ENCODE measurements at regions not wholly inside any gene's neighbourhood (a gene's known extent, or its start where the extent isn't known, plus 50 kb on each side); places are given as distances from the start of the nearest gene placed in this dataset.
"Not testable (repeated sequence)": the region's sequence is repeated elsewhere in the genome, so short reads cannot be mapped to it uniquely, and the experiment has no call there.

DNA sequence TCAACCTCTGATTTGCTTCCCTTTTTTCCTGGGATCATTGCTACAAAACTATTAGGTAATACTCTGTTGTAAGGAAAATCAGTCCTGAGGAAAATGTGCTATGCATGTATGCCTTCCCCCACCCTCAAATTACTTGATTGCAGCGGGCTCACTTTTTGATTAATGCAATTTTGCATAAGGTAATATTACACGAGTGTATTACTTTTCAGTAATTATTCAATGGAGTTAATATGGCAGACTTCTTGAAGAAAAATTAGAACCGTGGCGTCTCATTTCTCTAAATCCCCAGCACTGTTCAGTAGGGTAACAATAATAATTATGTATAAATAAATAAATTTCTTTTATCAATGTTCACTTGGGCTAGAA, 527.6 kb upstream of the FANCL start:
- H3K4me3 Mint-ChIP-seq: no peak overlapping the region

DNA sequence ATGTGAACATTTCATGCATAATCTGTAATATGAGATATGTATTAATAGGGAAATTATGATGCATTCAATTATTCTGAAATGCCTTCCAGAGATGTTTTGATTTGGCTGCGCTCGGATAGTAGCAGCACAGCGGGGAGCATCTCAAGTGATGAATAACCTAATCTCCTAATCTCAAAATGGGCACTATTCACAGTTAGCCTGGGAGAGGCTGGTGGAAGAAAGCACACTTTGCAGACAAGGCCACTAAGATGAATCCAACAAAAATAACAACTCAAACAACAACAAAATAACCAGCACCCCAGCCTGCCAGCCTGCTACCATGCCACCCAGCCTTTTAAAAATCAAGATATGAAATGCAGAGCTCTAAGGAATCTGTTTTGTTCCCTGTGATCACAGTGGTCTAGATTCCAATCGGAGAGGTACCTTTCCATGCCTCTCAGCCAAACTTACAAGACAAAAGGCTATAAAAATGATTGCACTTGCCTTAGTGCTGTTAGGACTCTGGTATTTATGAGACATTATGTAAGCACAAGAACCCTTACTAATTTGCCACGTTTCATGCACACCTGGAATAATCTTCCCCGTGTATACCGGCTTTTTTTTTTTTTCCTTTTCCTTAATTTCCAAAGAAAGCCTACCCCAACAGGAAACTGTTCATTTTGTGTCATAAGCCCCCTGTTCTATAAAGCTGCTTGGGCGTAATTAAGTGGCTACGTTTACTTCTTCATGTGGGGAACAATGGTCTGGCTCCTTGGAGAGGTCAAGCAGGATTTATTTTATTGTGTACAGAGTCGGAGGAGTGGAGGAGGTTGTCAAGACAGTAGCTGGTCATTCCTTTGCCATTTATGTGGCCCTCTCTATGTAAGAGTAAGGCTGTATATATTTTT, 526.9 kb upstream of the FANCL start:
- Mint-ChIP-seq H3K9me3 (no peaks in the 10 kb centered on the region), H3K27me3 (no peaks in the 10 kb centered on the region), H3K4me1 (peaks cover 6% of the 10 kb centered on the region), H3K36me3 (ENCODE audit: low read depth) (no peaks in the 10 kb centered on the region), H3K4me3 (no peak overlapping the region), H3K27ac (no peak overlapping the region)
- ATAC-seq (no peak), DNase-seq (no peak)

More for the DNA sequence above, 527.6 kb upstream of the FANCL start:
- Mint-ChIP-seq H3K27me3 (no peaks in the 10 kb centered on the region), H3K27ac (no peak overlapping the region), H3K36me3 (ENCODE audit: low read depth) (no peaks in the 10 kb centered on the region), H3K4me1 (peaks cover 6% of the 10 kb centered on the region), H3K9me3 (no peaks in the 10 kb centered on the region)
- no peak for ATAC-seq
- no peak for DNase-seq

DNA sequence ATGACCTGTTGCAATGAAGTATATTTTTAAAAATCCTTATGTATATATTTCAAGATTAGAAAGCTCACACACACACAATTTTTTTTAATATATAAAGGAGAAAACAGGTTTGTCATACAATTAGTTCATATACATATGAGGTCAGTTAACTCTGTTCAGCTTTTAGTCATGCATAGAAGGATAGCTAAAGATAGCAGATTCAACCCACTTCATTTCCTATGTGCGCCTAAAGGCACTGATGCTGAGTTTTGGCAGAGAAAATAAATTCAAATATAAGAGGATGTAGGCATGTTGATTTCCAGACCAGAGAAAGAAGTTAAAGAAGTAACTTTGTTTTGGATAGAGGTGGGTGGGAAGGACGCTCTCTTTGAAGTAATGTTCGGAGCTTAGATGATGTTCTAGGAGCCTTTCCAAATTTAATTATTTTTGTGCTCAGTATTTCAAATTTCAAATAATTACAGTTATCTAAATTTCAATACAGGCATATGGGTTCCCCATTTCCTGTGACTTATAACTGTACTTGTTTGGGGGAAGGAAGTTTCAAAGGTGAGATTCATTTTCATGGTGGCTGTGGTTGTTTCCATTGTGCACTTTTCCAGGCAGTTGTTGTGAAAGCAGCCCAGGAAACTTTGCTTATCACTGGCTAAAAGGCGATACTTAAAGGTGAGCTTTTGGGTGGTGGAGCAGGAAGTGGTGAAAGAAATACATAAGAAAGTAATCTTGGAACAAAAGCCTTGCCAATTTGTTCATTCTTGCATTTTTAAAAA, 523.4 kb upstream of the FANCL start:
- DNase-seq (no peak), ATAC-seq (no peak)
- H3K27ac Mint-ChIP-seq: no peak overlapping the region
- H3K36me3 Mint-ChIP-seq (ENCODE audit: low read depth): no peaks in the 10 kb centered on the region
- H3K4me1 Mint-ChIP-seq: peaks cover 6% of the 10 kb centered on the region
- H3K9me3 Mint-ChIP-seq: no peaks in the 10 kb centered on the region
- H3K4me3 Mint-ChIP-seq: no peak overlapping the region
- no peaks in the 10 kb centered on the region for H3K27me3 Mint-ChIP-seq

DNA sequence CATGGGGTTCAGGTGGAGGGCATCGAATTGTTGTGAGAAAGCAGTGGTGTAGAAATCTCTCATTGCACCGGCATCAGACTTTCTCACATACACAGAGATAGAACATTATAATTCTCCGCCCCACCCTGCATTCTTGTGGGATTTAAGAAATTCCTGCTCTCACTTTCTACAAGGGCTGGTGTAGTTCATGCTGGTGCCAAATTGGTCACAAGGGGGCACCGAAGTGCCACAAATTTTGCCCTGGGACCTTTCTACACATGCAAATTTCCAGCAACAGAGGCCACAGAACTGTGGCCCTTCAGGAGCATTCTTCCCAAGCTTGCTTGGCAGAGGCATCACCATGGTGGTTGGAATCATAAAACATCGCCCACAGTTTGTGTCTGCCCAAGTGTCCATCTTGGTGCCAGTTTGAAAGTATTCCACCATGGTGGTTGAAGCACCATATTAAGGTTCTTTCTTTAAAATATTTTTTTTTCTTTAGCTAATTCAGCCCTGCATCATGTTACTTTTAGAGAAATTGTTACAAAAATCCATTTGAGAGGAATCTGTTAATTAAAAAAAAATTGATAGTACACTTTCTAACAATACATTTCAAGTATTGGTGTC, 521.2 kb upstream of the FANCL start:
- no peaks in the 10 kb centered on the region for H3K36me3 Mint-ChIP-seq (ENCODE audit: low read depth)
- no peaks in the 10 kb centered on the region for H3K9me3 Mint-ChIP-seq
- H3K4me1 Mint-ChIP-seq: peaks cover 6% of the 10 kb centered on the region
- no peak overlapping the region for H3K4me3 Mint-ChIP-seq
- H3K27ac Mint-ChIP-seq: no peak overlapping the region
- peaks cover under 1% of the 10 kb centered on the region for H3K27me3 Mint-ChIP-seq
- no peak for ATAC-seq
- peak; percentile 21 for DNase-seq

DNA sequence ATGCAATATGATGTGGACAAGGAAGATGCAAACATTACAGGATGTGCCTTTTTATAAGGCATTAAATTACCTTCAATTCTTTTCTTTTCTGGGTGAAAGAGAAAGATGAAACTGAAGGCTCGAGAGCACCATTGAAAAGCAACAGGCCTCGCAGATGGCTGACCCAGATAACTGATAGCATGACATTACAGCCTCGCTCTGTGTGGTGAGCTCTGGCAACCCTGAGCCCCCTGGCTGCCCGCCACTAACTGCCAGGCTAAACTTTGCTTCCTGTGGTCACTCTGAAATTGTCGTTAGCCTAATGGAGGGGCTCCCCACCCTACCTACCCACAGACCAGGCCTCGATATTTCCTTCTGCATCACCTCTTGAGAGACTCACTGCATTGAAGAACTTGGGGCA, 516.8 kb upstream of the FANCL start:
- Mint-ChIP-seq H3K4me1 (no peaks in the 10 kb centered on the region), H3K36me3 (ENCODE audit: low read depth) (no peaks in the 10 kb centered on the region), H3K27me3 (peaks cover 2% of the 10 kb centered on the region), H3K27ac (no peak overlapping the region), H3K4me3 (no peak overlapping the region), H3K9me3 (no peaks in the 10 kb centered on the region)
- ATAC-seq: peak; percentile 43
- DNase-seq: no peak

DNA sequence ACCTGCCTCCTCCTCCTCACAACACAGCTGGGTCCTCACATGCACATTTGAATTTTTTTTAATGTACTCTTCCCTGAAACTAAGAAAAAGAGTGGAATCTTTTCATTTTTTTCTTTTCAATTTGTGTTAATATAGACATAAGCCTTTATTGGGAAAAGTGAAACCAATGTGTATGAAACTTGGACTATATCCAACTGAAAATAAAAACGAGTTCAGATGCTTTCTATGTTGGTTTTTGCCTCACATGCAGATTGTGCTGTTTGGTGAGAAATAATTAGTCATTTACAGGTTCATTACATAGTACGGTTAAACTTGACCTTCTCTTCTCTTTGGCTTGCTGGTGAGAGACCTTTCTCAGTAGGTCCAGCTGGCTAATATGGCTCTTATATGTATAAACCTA, 515.2 kb upstream of the FANCL start:
- Mint-ChIP-seq H3K36me3 (ENCODE audit: low read depth) (no peaks in the 10 kb centered on the region), H3K27ac (no peak overlapping the region), H3K27me3 (peaks cover 2% of the 10 kb centered on the region), H3K4me1 (no peaks in the 10 kb centered on the region), H3K4me3 (no peak overlapping the region), H3K9me3 (no peaks in the 10 kb centered on the region)
- no peak for DNase-seq
- ATAC-seq: no peak

DNA sequence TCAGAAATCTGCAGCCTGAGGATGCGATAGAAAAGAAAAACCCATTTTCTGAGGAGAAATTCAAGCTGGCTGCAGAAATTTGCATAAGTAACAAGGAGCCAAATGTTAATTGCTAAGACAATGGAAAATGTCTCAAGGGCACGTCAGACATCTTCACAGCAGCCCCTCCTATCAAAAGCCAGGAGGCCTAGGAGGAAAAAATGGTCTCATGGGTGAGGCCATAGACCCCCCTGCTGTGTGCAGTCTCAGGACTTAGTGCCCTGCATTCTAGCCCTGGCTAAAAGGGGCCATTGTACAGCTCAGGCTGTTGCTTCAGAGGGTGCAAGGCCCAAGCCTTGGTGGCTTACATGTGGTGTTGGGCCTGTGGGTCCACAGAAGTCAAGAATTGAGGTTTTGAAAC, 511.4 kb upstream of the FANCL start:
- H3K4me1 Mint-ChIP-seq; H3K9me3 Mint-ChIP-seq; H3K27me3 Mint-ChIP-seq; DNase-seq; H3K4me3 Mint-ChIP-seq; H3K36me3 Mint-ChIP-seq (ENCODE audit: low read depth); H3K27ac Mint-ChIP-seq; ATAC-seq: not testable (repeated sequence)

DNA sequence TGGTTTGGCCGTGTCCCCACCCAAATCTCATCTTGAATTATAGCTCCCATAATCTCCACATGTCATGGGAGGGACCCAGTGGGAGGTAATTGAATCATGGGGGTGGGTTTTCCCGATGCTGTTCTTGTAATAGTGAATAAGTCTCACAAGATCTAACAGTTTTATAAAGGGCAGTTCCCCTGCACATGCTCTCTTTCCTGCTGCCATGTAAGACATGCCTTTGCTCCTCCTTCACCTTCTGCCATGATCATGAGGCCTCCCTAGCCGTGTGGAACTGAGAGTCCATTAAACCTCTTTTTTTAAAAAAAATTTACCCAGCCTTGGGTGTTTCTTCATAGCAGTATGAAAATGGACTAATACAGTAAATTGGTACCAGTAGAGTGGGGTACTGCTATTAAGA, 510.6 kb upstream of the FANCL start:
- H3K4me1 Mint-ChIP-seq; H3K4me3 Mint-ChIP-seq; H3K27ac Mint-ChIP-seq; H3K36me3 Mint-ChIP-seq (ENCODE audit: low read depth); ATAC-seq; H3K27me3 Mint-ChIP-seq; DNase-seq; H3K9me3 Mint-ChIP-seq: not testable (repeated sequence)

DNA sequence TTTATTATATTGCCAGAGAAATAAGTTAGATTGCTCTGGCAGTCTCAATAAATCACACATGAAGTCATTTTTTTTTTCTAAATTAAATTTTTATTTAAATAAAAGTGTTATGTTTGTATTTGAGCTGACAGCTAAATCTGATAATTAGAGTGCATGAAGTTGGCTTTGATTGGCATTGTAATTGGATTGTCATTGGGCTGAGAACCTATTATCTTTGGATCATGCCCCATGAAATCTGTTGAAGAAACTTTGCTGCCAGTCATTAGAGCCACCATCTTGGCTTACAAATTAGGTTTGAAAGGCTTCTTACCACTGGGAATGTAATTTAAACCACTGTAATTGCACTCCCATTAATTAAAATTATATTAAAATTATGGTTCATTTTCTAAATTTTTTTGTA, 507.9 kb upstream of the FANCL start:
- H3K4me3 Mint-ChIP-seq: no peak overlapping the region
- H3K27ac Mint-ChIP-seq: no peak overlapping the region
- H3K36me3 Mint-ChIP-seq (ENCODE audit: low read depth): no peaks in the 10 kb centered on the region
- peaks cover 6% of the 10 kb centered on the region for H3K9me3 Mint-ChIP-seq
- no peaks in the 10 kb centered on the region for H3K27me3 Mint-ChIP-seq
- H3K4me1 Mint-ChIP-seq: no peaks in the 10 kb centered on the region
- ATAC-seq (no peak), DNase-seq (no peak)

DNA sequence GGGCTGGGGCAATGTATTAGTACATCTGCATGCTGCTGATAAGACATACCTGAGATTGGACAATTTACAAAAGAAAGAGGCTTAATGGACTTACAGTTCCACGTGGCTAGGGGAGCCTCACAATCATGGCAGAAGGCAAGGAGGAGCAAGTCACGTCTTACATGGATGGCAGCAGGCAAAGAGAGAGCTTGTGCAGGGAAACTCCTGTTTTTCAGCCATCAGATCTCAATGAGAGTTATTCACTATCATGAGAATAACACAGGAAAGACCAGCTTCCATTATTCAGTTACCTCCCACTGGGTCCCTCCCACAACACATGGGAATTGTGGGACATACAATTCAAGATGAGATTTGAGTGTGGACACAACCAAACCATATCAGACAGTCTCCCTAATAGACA, 504.2 kb upstream of the FANCL start:
- H3K36me3 Mint-ChIP-seq (ENCODE audit: low read depth): not testable (repeated sequence)

DNA sequence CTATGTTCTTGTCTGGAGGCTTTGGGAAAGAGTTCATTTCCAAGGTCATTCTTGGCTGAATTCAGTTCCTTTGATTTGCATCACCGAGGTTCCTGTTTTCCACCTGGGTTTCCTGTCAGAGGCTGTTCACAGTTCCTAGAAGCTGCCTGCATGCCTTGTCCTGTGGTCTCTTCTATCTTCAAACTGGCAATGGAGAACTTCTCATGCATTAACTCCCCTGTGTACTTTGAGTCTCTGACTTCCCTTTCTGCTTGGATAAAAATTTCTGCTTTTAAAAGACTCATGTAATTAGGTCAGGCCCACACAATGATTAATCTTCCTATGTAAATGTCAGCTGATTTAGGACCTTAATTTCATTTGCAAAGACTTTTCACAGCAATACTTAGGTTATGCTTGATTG, 499.3 kb upstream of the FANCL start:
- ATAC-seq (no peak), DNase-seq (no peak)
- Mint-ChIP-seq H3K4me1 (no peaks in the 10 kb centered on the region), H3K4me3 (no peak overlapping the region), H3K27ac (no peak overlapping the region), H3K36me3 (ENCODE audit: low read depth) (no peaks in the 10 kb centered on the region), H3K27me3 (peaks cover 2% of the 10 kb centered on the region), H3K9me3 (peaks cover 4% of the 10 kb centered on the region)

More for the DNA sequence above, 504.2 kb upstream of the FANCL start:
- not testable (repeated sequence) for H3K27me3 Mint-ChIP-seq, DNase-seq, H3K4me3 Mint-ChIP-seq, H3K27ac Mint-ChIP-seq, ATAC-seq, H3K9me3 Mint-ChIP-seq, H3K4me1 Mint-ChIP-seq

DNA sequence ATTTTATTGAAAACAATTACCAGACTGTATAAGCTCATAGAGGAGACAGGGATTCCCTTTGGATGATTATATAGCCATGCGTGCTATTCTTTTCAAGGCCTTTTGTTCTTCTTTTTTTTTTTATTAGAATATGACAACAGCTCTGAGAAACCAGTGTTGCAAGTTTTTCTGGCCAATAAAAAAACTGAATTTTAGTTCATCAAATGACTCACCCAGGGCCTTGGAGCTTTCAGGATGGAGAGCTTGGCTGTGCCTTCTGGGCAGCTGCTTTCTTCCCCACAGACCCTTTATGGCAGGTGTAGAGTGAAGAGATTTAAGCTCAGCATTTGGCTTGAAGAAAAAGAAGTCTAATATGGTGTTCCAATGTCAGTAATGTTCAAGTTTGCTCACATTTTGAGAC, 497.9 kb upstream of the FANCL start:
- H3K4me3 Mint-ChIP-seq: no peak overlapping the region
- no peak overlapping the region for H3K27ac Mint-ChIP-seq
- DNase-seq: no peak
- H3K27me3 Mint-ChIP-seq: peaks cover 2% of the 10 kb centered on the region
- H3K36me3 Mint-ChIP-seq (ENCODE audit: low read depth): no peaks in the 10 kb centered on the region
- no peaks in the 10 kb centered on the region for H3K9me3 Mint-ChIP-seq
- no peak for ATAC-seq
- no peaks in the 10 kb centered on the region for H3K4me1 Mint-ChIP-seq

DNA sequence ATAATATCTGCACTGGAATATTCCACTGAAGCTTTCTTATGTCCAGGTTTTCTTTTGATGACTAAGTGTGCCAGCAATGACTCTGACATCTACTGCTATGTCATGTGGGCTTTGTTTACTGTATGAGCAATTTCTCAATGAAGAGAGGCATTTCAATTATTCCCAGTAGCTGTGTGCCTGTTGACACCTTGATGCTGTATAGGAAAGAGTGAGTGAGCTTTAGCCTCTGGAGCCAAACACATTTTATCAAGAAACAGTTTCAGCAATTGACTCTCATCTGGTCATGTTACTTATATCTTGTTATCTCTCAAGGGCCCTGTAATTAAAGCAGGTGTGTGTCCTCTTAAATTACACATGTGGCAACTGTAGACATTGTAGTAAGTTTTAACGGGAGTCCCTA, 493.2 kb upstream of the FANCL start:
- DNase-seq (no peak), ATAC-seq (no peak)
- Mint-ChIP-seq H3K27me3 (peaks cover 2% of the 10 kb centered on the region), H3K9me3 (no peaks in the 10 kb centered on the region), H3K4me1 (peaks cover 3% of the 10 kb centered on the region), H3K27ac (no peak overlapping the region), H3K4me3 (no peak overlapping the region), H3K36me3 (ENCODE audit: low read depth) (no peaks in the 10 kb centered on the region)

DNA sequence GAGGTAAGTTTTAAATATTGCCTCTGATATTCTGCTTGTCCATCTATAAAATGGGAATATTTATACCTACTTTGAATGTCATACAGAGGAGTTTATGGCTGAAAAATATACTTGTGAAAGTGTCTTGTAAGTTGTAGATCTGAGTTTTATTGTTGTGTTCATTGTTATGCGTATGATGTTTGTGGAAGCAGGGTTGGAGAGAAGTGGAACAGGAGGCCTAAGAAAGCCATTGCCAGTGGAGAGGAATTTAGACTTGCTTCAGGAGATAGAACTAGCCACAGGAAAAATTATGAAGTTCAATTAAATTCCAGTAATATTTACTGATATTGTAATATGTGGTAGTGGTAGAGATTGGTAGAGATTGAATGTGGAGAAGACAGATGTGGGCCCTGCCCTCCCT, 491.9 kb upstream of the FANCL start:
- H3K4me3 Mint-ChIP-seq: no peak overlapping the region
- H3K27me3 Mint-ChIP-seq: peaks cover 2% of the 10 kb centered on the region
- DNase-seq (no peak), ATAC-seq (no peak)
- H3K27ac Mint-ChIP-seq: no peak overlapping the region
- H3K36me3 Mint-ChIP-seq (ENCODE audit: low read depth): no peaks in the 10 kb centered on the region
- peaks cover 3% of the 10 kb centered on the region for H3K4me1 Mint-ChIP-seq
- no peaks in the 10 kb centered on the region for H3K9me3 Mint-ChIP-seq

DNA sequence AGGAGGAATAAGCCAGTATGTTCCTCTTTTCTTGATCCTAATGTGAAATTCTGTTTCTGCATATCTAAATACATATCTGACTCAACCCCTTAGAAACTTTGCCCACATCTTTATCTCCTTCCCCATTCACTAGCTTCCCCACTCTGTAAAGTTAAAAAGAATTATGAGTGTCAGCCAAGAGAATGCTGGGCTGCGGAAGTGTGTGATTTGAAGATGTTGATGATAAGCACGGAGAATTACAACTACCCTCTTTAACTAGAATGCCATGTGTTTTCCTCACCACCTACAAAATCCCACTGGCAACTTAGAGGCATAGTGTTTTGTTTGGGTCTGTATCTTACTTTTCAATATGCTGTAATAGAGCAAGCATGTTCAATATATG, 490.4 kb upstream of the FANCL start:
- no peak overlapping the region for H3K27ac Mint-ChIP-seq
- H3K9me3 Mint-ChIP-seq: no peaks in the 10 kb centered on the region
- ATAC-seq (no peak), DNase-seq (no peak)
- no peak overlapping the region for H3K4me3 Mint-ChIP-seq
- no peaks in the 10 kb centered on the region for H3K27me3 Mint-ChIP-seq
- H3K36me3 Mint-ChIP-seq (ENCODE audit: low read depth): no peaks in the 10 kb centered on the region
- peaks cover 3% of the 10 kb centered on the region for H3K4me1 Mint-ChIP-seq

All from activated naive CD8-positive, alpha-beta T cell treated with anti-CD3 and anti-CD28 coated beads, Interleukin-2, amount 50 U/mL, for 24 hours (primary cell).